ENCODE measurements at regions not wholly inside any gene's neighbourhood (a gene's known extent, or its start where the extent isn't known, plus 50 kb on each side); places are given as distances from the start of the nearest gene placed in this dataset.

DNA sequence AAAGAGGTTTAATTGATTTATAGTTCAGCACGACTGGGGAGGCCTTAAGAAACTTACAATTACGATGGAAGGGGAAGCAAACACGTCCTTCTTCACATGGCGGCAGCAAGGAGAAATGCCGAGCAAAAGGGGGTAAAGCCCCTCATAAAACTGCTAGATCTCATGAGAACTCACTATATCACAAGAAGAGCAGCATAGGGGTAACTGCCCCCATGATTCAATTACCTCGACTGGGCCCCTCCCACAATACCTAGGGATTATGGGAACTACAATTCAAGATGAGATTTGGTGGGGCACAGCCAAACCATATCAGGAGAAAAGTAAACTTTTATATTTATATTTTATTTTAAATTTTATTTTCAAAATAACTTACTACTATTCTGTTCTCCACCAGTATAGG is 272.0 kb downstream of the MYCN start:
- TF ChIP-seq CTCF (IDR thresholded peaks at IDR 0.05) (no peak), POLR2A (IDR thresholded peaks at IDR 0.05) (no peak)
